ENCODE measurements at regions not wholly inside any gene's neighbourhood (a gene's known extent, or its start where the extent isn't known, plus 50 kb on each side); places are given as distances from the start of the nearest gene placed in this dataset.

DNA sequence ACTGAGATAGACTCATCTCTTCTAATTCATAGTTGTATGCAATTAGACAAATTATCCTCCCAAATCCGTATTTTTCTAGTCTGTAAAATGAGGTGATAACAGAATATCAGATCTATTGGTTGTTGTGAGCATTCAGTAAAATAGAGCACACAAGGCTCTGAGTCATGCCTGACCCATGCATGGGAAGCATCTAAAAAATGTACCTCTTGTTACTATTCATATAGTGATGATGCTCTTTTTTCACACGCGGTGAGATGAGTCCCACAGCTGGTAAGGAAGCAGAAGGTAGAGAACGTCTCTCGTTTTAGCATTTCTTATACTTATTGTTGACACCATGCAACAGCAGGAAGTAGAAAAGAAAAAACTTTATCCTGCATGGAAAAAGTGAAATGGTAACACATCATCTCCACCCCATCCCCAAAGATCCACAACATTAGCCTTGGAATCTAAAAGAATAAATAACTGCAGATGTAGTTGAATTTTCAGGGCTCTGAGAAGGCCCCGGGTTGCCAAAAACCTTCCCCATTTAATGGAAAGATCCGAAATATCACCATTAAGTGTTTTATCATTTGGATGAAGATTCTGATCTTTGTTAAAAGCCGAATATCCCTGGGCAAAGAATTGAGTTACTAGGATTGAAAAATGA lies 215.6 kb downstream of the TMEM114 start (continued):
- TF ChIP-seq, protein P1, sequence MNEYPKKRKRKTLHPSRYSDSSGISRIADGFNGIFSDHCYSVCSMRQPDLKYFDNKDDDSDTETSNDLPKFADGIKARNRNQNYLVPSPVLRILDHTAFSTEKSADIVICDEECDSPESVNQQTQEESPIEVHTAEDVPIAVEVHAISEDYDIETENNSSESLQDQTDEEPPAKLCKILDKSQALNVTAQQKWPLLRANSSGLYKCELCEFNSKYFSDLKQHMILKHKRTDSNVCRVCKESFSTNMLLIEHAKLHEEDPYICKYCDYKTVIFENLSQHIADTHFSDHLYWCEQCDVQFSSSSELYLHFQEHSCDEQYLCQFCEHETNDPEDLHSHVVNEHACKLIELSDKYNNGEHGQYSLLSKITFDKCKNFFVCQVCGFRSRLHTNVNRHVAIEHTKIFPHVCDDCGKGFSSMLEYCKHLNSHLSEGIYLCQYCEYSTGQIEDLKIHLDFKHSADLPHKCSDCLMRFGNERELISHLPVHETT (tag by site-specific recombination; IDR thresholded peaks at IDR 0.05), result no peak
- TF ChIP-seq ZBTB17 (tag by site-specific recombination; IDR thresholded peaks at IDR 0.05), result no peak

DNA sequence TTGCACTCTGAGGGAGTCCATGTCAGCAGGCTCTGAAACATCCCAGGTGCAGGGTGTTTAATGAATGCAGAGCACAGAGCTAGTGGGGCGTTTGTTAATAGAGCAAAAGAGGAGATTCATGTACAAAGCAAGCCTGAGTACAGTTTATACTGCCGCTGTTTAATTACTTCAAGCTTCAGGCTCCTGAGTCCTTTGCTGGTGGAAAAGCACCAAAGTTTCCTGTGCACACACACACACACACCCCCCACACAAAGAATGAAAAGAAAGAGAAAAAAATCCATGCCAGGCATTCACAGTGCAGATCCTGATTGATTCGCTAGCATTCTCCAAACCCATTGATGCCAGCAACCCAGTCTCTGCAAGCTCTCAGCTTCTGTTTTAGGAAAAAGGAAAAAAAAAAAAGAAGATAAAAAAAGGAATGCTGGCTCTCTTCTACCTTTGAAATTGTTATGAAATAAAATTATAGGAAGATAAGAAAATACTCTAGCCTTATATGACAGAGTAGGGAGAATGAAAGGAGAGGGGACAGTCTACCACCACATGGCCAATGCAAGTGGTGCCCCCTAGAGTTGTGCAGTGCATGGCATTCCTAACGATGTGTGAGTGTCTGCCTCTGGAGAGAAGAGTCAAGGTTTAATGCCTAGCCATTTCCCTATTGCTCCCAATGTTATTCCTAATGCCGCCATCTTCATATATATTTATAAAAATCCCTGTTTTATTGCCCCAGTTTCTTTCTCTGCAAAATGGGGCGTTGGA lies 216.5 kb downstream of the TMEM114 start:
- H3K4me3 ChIP-seq (ENCODE audit: low read depth, low read length), result no peak overlapping the region
- H3K27ac ChIP-seq (ENCODE audit: extremely low read depth, low read depth, low read length), result no peak overlapping the region
- ChIA-PET POLR2A (no interaction called here), CTCF (no interaction called here)
- no peaks in the 10 kb centered on the region for H3K9me3 ChIP-seq (ENCODE audit: control insufficient read depth, insufficient read depth, low read depth, low read length)
- no peaks in the 10 kb centered on the region for H3K4me1 ChIP-seq (ENCODE audit: control insufficient read depth, insufficient read depth, low read length)
- no peaks in the 10 kb centered on the region for H3K36me3 ChIP-seq (ENCODE audit: control insufficient read depth in 2 of 2, insufficient read depth in 1 of 2, low read length in 2 of 2)
- TF ChIP-seq ZNF747 (tag by site-specific recombination; IDR thresholded peaks at IDR 0.05), result no peak
- TF ChIP-seq SCRT2 (tag by site-specific recombination; IDR thresholded peaks at IDR 0.05), result no peak
- no peak for TF ChIP-seq KLF16 (tag by site-specific recombination; IDR thresholded peaks at IDR 0.05)
- no peak for TF ChIP-seq ZNF837 (tag by site-specific recombination; IDR thresholded peaks at IDR 0.05)
- no peak for TF ChIP-seq ZSCAN30 (tag by site-specific recombination; IDR thresholded peaks at IDR 0.05)
- TF ChIP-seq ZNF558 (tag by site-specific recombination; IDR thresholded peaks at IDR 0.05), result no peak
- no peak for TF ChIP-seq ZNF169 (tag by site-specific recombination; IDR thresholded peaks at IDR 0.05)
- no peak for TF ChIP-seq ZNF302 (tag by site-specific recombination; IDR thresholded peaks at IDR 0.05; ENCODE audit: low read depth)
- TF ChIP-seq, protein P2, sequence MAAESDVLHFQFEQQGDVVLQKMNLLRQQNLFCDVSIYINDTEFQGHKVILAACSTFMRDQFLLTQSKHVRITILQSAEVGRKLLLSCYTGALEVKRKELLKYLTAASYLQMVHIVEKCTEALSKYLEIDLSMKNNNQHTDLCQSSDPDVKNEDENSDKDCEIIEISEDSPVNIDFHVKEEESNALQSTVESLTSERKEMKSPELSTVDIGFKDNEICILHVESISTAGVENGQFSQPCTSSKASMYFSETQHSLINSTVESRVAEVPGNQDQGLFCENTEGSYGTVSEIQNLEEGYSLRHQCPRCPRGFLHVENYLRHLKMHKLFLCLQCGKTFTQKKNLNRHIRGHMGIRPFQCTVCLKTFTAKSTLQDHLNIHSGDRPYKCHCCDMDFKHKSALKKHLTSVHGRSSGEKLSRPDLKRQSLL (tag by site-specific recombination; IDR thresholded peaks at IDR 0.05), result no peak
- TF ChIP-seq, protein P3, sequence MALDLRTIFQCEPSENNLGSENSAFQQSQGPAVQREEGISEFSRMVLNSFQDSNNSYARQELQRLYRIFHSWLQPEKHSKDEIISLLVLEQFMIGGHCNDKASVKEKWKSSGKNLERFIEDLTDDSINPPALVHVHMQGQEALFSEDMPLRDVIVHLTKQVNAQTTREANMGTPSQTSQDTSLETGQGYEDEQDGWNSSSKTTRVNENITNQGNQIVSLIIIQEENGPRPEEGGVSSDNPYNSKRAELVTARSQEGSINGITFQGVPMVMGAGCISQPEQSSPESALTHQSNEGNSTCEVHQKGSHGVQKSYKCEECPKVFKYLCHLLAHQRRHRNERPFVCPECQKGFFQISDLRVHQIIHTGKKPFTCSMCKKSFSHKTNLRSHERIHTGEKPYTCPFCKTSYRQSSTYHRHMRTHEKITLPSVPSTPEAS (tag by site-specific recombination; IDR thresholded peaks at IDR 0.05), result no peak
- TF ChIP-seq ZFP37 (tag by site-specific recombination; IDR thresholded peaks at IDR 0.05), result no peak
- TF ChIP-seq ZXDB (tag by site-specific recombination; IDR thresholded peaks at IDR 0.05), result no peak
- no peak for TF ChIP-seq MZF1 (tag by site-specific recombination; IDR thresholded peaks at IDR 0.05; ENCODE audit: borderline replicate concordance)
- no peak for TF ChIP-seq HOXC10 (CRISPR knock-in tag; IDR thresholded peaks at IDR 0.05)
- TF ChIP-seq ZNF501 (tag by site-specific recombination; IDR thresholded peaks at IDR 0.05), result no peak
- no peak for TF ChIP-seq ZNF530 (tag by site-specific recombination; IDR thresholded peaks at IDR 0.05; ENCODE audit: low read depth)
- TF ChIP-seq, protein P4, sequence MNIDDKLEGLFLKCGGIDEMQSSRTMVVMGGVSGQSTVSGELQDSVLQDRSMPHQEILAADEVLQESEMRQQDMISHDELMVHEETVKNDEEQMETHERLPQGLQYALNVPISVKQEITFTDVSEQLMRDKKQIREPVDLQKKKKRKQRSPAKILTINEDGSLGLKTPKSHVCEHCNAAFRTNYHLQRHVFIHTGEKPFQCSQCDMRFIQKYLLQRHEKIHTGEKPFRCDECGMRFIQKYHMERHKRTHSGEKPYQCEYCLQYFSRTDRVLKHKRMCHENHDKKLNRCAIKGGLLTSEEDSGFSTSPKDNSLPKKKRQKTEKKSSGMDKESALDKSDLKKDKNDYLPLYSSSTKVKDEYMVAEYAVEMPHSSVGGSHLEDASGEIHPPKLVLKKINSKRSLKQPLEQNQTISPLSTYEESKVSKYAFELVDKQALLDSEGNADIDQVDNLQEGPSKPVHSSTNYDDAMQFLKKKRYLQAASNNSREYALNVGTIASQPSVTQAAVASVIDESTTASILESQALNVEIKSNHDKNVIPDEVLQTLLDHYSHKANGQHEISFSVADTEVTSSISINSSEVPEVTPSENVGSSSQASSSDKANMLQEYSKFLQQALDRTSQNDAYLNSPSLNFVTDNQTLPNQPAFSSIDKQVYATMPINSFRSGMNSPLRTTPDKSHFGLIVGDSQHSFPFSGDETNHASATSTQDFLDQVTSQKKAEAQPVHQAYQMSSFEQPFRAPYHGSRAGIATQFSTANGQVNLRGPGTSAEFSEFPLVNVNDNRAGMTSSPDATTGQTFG (tag by site-specific recombination; IDR thresholded peaks at IDR 0.05; ENCODE audit: borderline replicate concordance), result no peak
- TF ChIP-seq, protein P5, sequence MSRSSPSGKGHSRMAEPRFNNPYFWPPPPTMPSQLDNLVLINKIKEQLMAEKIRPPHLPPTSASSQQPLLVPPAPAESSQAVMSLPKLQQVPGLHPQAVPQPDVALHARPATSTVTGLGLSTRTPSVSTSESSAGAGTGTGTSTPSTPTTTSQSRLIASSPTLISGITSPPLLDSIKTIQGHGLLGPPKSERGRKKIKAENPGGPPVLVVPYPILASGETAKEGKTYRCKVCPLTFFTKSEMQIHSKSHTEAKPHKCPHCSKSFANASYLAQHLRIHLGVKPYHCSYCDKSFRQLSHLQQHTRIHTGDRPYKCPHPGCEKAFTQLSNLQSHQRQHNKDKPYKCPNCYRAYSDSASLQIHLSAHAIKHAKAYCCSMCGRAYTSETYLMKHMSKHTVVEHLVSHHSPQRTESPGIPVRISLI (tag by site-specific recombination; IDR thresholded peaks at IDR 0.05), result no peak
- TF ChIP-seq ZNF174 (tag by site-specific recombination; IDR thresholded peaks at IDR 0.05), result no peak
- no peak for TF ChIP-seq BCL11A (tag by site-specific recombination; IDR thresholded peaks at IDR 0.05; ENCODE audit: low read depth)
